SK-N-SH (cell line): ENCODE measurements at regions not wholly inside any gene's neighbourhood (a gene's known extent, or its start where the extent isn't known, plus 50 kb on each side); places are given as distances from the start of the nearest gene placed in this dataset.

Experiments
- CTCF ChIA-PET: fragments of 300-600, 350-600 bp; formaldehyde crosslinking; extraction: SDS; loops from one replicate; lab custom pipeline; 2021; lab: Yijun Ruan, JAX
- POLR2A ChIA-PET: fragments of 350-600 bp; sonication (Branson Sonifier 250); formaldehyde crosslinking; extraction: SDS; loops from one replicate; lab custom pipeline; 2020; ENCODE audit warnings: antibody characterized with exemption, inconsistent platforms; lab: Yijun Ruan, JAX
- DNase-seq: peaks from one replicate; pipeline ENCODE4 v3.0.0; 2012
- H2AFZ ChIP-seq: fragments of 200-600 bp; sonication (generic); 2 replicates; pipeline ENCODE4 v1.8.1; 2016; ENCODE audit warnings: antibody characterized with exemption, mild to moderate bottlenecking, low read depth
- H3F3A ChIP-seq: fragments of 200-600 bp; sonication (generic); replicated peaks from 2 replicates; pipeline ENCODE3; 2016; ENCODE audit warnings: antibody characterized with exemption, mild to moderate bottlenecking; ENCODE audit not compliant: insufficient read depth
- H3K27ac ChIP-seq, 2 experiments: fragments of 200-500 bp in 1 of 2; fragments of 200-600 bp in 1 of 2; sonication (Bioruptor generic) in 1 of 2; sonication (generic), shearing (Covaris generic) in 1 of 2; 2 replicates each; pipeline versions ENCODE4 v1.5.1 to v1.6.1; 2014 to 2016; ENCODE audit warnings: low read depth in 2 of 2, inconsistent platforms in 1 of 2, low read length in 1 of 2, mild to moderate bottlenecking in 1 of 2, mixed read lengths in 1 of 2
- H3K27me3 ChIP-seq: fragments of 200-600 bp; sonication (generic), shearing (Covaris generic); 2 replicates; pipeline ENCODE4 v1.6.1; 2016; ENCODE audit warnings: mixed run types; ENCODE audit not compliant: insufficient read depth
- H3K36me3 ChIP-seq, 2 experiments: fragments of 200-500 bp in 1 of 2; fragments of 200-600 bp in 1 of 2; sonication (Bioruptor generic) in 1 of 2; sonication (generic) in 1 of 2; replicated peaks in 1 of 2; 2 replicates each; pipeline versions ENCODE3 to v1.5.1; 2014 to 2016; ENCODE audit warnings: low read length in 1 of 2, mild to moderate bottlenecking in 1 of 2; ENCODE audit not compliant: insufficient read depth in 2 of 2, control insufficient read depth in 1 of 2
- H3K4me1 ChIP-seq, 2 experiments: fragments of 200-500 bp in 1 of 2; fragments of 200-600 bp in 1 of 2; sonication (Bioruptor generic) in 1 of 2; sonication (generic), shearing (Covaris generic) in 1 of 2; 2 replicates each; pipeline versions ENCODE4 v1.5.1 to v1.6.1; 2014 to 2016; ENCODE audit warnings: low read depth in 1 of 2, low read length in 1 of 2, mixed run types in 1 of 2; ENCODE audit not compliant: insufficient read depth in 2 of 2, control insufficient read depth in 1 of 2
- H3K4me2 ChIP-seq: fragments of 200-600 bp; sonication (generic), shearing (Covaris generic); 2 replicates; pipeline ENCODE4 v1.6.1; 2017; ENCODE audit warnings: mixed run types
- H3K4me3 ChIP-seq, 2 experiments: fragments of 200-500 bp in 1 of 2; fragments of 200-600 bp in 1 of 2; sonication (Bioruptor generic) in 1 of 2; sonication (generic), shearing (Covaris generic) in 1 of 2; 2 replicates each; pipeline versions ENCODE4 v1.5.1 to v1.8.1; 2014 to 2016; ENCODE audit warnings: low read depth in 2 of 2, inconsistent platforms in 1 of 2, low read length in 1 of 2, mild to moderate bottlenecking in 1 of 2, mixed read lengths in 1 of 2, moderate library complexity in 1 of 2
- H3K79me2 ChIP-seq: fragments of 200-600 bp; sonication (generic); 2 replicates; pipeline ENCODE4 v1.8.1; 2017; ENCODE audit warnings: mild to moderate bottlenecking; ENCODE audit not compliant: insufficient read depth
- H3K9ac ChIP-seq: fragments of 200-600 bp; sonication (generic); 2 replicates; pipeline ENCODE4 v1.6.1; 2017; ENCODE audit warnings: mixed run types
- H3K9me2 ChIP-seq: fragments of 200-600 bp; sonication (generic); 2 replicates; pipeline ENCODE4 v1.6.1; 2017; ENCODE audit warnings: mixed run types
- H3K9me3 ChIP-seq: fragments of 200-600 bp; sonication (generic); 2 replicates; pipeline ENCODE4 v1.6.1; 2017; ENCODE audit warnings: mixed run types, mild to moderate bottlenecking, moderate library complexity
- H4K20me1 ChIP-seq: fragments of 200-600 bp; sonication (generic); 2 replicates; pipeline ENCODE4 v1.6.1; 2017; ENCODE audit warnings: mild to moderate bottlenecking, mixed run types; ENCODE audit not compliant: insufficient read depth
- CHD2 ChIP-seq: fragments of 150-350 bp; IDR thresholded peaks from 2 replicates; pipeline ENCODE4 v1.6.1; 2018; ENCODE audit warnings: low read length; ENCODE audit not compliant: partially characterized antibody
- ELF1 ChIP-seq: IDR thresholded peaks from 2 replicates; pipeline ENCODE4 v1.4.0; 2012
- EP300 ChIP-seq, 2 experiments: IDR thresholded peaks; 2 replicates each; pipeline versions ENCODE4 v1.4.0 to v1.6.1; 2012; ENCODE audit warnings: borderline replicate concordance in 1 of 2, low read depth in 1 of 2, low read length in 1 of 2
- EZH2phosphoT487 ChIP-seq: fragments of 200-600 bp; sonication (generic); IDR thresholded peaks from 2 replicates; pipeline ENCODE4 v1.6.1; 2017; ENCODE audit warnings: low read depth, mixed run types, mild to moderate bottlenecking, antibody characterized with exemption, moderate library complexity, borderline replicate concordance
- FOSL2 ChIP-seq: IDR thresholded peaks from 2 replicates; pipeline ENCODE4 v1.4.0; 2012; ENCODE audit warnings: low read depth, mild to moderate bottlenecking, moderate library complexity, borderline replicate concordance
- JUND ChIP-seq: IDR thresholded peaks from 2 replicates; pipeline ENCODE4 v1.4.0; 2012
- MXI1 ChIP-seq: IDR thresholded peaks from 2 replicates; pipeline ENCODE4 v1.6.1; 2012; ENCODE audit warnings: mild to moderate bottlenecking, low read depth, low read length, improper control_type of control experiment
- POLR2AphosphoS5 ChIP-seq: IDR thresholded peaks from 2 replicates; pipeline ENCODE4 v1.6.1; 2012; ENCODE audit warnings: low read depth, low read length
- RAD21 ChIP-seq: IDR thresholded peaks from 2 replicates; pipeline ENCODE4 v1.6.1; 2012; ENCODE audit warnings: mild to moderate bottlenecking, low read length
- RCOR1 ChIP-seq: fragments of 150-350 bp; IDR thresholded peaks from 2 replicates; pipeline ENCODE4 v1.6.1; 2017; ENCODE audit warnings: antibody characterized with exemption, low read length
- RFX5 ChIP-seq: IDR thresholded peaks from 2 replicates; pipeline ENCODE4 v1.6.1; 2012; ENCODE audit warnings: mild to moderate bottlenecking, improper control_type of control experiment, low read length
- RXRA ChIP-seq: IDR thresholded peaks from 2 replicates; pipeline ENCODE4 v1.4.0; 2012; ENCODE audit warnings: low read depth, mild to moderate bottlenecking, borderline replicate concordance
- TAF1 ChIP-seq: IDR thresholded peaks from 2 replicates; pipeline ENCODE4 v1.6.1; 2012; ENCODE audit warnings: low read depth, mild to moderate bottlenecking, low read length, moderate library complexity, borderline replicate concordance
- YY1 ChIP-seq: IDR thresholded peaks from 2 replicates; pipeline ENCODE4 v1.4.0; 2012; ENCODE audit warnings: low read depth, mild to moderate bottlenecking
- WGBS: methylation state at CpG from one replicate; pipeline ENCODE4 v1.1.6; 2017; ENCODE audit warnings: low lambda C conversion rate; 5-methylcytosine and 5-hydroxymethylcytosine counted together
- TF ChIP-seq, protein P1 (sequence below): IDR thresholded peaks from 2 replicates; pipeline ENCODE4 v1.4.0; 2012; ENCODE audit warnings: low read depth
- TF ChIP-seq, protein P2 (sequence below): fragments of 150-350 bp; IDR thresholded peaks from 2 replicates; pipeline ENCODE4 v1.6.1; 2016; ENCODE audit warnings: mild to moderate bottlenecking, low read depth, low read length
- TF ChIP-seq, protein P3 (sequence below): IDR thresholded peaks from 2 replicates; pipeline ENCODE4 v1.4.0; 2012; ENCODE audit warnings: low read depth, borderline replicate concordance
- TF ChIP-seq, protein P4 (sequence below): fragments of 200-600 bp; sonication (generic); IDR thresholded peaks from 2 replicates; pipeline ENCODE4 v1.6.1; 2017; ENCODE audit warnings: antibody characterized with exemption, mild to moderate bottlenecking, moderate library complexity

DNA sequence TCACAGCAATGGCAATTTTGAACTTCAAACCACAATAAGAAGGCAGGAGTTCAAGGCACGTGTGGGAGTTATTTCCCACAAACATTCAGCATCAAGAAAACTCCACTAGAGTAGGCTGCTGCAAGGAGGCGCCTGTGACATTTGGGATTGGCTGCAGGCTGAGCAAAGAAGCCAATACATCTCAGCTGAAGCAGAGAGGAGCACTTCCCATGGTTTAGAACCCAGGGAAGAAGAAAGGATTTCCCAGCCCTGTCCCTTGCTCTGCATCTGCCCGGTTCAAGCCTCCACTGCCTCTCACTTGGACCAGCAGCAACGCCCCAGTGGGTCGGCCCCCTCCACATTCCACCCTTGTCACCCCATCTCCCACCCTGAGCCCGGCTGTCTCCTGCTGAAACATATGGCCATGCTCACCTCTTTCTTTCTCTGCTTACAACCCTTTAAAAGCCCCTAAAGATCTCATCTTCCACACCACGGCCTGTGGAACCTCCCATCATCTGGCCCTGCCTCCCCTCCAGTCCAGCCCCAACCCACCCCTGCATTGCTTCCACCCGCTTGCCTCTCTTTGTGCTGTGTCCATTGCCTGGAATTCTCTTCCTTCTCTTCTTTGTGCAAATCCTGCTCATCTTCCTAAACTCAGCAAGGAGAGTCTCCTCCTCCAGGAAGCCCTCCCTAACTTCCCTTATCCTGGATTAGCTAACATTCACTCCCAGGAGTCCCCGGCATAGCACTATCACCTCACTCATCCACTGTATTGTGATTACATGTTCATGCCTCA lies 128.3 kb downstream of the ANKRD60 start:
- H3F3A ChIP-seq: no peaks in the 10 kb centered on the region
- no peaks in the 10 kb centered on the region for H3K36me3 ChIP-seq
- H2AFZ ChIP-seq: no peak overlapping the region
- H3K27me3 ChIP-seq: no peaks in the 10 kb centered on the region
- CTCF ChIA-PET: interaction anchor here (1.0 to 8.3 kb wide), 2 partner anchors 13 to 446 kb away, joined by 4 to 52 read pairs; no protein-coding TSS in a partner anchor
- no peaks in the 10 kb centered on the region for H3K9me3 ChIP-seq
- H4K20me1 ChIP-seq: no peaks in the 10 kb centered on the region
- WGBS: 79% methylated on average over 9 of the region's 9 CpGs
- POLR2A ChIA-PET: no interaction called here
- H3K4me3 ChIP-seq: no peak overlapping the region
- no peaks in the 10 kb centered on the region for H3K79me2 ChIP-seq
- no peak overlapping the region for H3K9ac ChIP-seq
- no peak for DNase-seq
- peaks cover 0 to 8% of the 10 kb centered on the region in 2 experiments; a peak in 1 of 4 replicates for H3K4me1 ChIP-seq
- H3K4me2 ChIP-seq: no peak overlapping the region
- TF ChIP-seq EZH2phosphoT487: no peak
- TF ChIP-seq RCOR1: no peak
- no peak for TF ChIP-seq RXRA
- TF ChIP-seq, protein P1, sequence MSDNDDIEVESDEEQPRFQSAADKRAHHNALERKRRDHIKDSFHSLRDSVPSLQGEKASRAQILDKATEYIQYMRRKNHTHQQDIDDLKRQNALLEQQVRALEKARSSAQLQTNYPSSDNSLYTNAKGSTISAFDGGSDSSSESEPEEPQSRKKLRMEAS: no peak
- TF ChIP-seq EP300 (IDR thresholded peaks at IDR 0.05; ENCODE audit: borderline replicate concordance in 1 of 2, low read depth in 1 of 2, low read length in 1 of 2): no peak
- no peak for TF ChIP-seq YY1
- TF ChIP-seq, protein P2, sequence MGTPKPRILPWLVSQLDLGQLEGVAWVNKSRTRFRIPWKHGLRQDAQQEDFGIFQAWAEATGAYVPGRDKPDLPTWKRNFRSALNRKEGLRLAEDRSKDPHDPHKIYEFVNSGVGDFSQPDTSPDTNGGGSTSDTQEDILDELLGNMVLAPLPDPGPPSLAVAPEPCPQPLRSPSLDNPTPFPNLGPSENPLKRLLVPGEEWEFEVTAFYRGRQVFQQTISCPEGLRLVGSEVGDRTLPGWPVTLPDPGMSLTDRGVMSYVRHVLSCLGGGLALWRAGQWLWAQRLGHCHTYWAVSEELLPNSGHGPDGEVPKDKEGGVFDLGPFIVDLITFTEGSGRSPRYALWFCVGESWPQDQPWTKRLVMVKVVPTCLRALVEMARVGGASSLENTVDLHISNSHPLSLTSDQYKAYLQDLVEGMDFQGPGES: no peak
- TF ChIP-seq, protein P3, sequence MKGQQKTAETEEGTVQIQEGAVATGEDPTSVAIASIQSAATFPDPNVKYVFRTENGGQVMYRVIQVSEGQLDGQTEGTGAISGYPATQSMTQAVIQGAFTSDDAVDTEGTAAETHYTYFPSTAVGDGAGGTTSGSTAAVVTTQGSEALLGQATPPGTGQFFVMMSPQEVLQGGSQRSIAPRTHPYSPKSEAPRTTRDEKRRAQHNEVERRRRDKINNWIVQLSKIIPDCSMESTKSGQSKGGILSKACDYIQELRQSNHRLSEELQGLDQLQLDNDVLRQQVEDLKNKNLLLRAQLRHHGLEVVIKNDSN: no peak
- no peak for TF ChIP-seq RFX5
- TF ChIP-seq MXI1: no peak
- TF ChIP-seq ELF1: no peak
- TF ChIP-seq, protein P4, sequence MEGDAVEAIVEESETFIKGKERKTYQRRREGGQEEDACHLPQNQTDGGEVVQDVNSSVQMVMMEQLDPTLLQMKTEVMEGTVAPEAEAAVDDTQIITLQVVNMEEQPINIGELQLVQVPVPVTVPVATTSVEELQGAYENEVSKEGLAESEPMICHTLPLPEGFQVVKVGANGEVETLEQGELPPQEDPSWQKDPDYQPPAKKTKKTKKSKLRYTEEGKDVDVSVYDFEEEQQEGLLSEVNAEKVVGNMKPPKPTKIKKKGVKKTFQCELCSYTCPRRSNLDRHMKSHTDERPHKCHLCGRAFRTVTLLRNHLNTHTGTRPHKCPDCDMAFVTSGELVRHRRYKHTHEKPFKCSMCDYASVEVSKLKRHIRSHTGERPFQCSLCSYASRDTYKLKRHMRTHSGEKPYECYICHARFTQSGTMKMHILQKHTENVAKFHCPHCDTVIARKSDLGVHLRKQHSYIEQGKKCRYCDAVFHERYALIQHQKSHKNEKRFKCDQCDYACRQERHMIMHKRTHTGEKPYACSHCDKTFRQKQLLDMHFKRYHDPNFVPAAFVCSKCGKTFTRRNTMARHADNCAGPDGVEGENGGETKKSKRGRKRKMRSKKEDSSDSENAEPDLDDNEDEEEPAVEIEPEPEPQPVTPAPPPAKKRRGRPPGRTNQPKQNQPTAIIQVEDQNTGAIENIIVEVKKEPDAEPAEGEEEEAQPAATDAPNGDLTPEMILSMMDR: no peak
- no peak for TF ChIP-seq JUND
- TF ChIP-seq TAF1: no peak
- TF ChIP-seq RAD21: no peak
- TF ChIP-seq FOSL2: no peak
- TF ChIP-seq CHD2: no peak
- TF ChIP-seq POLR2AphosphoS5: no peak
- no peaks in the 10 kb centered on the region for H3K9me2 ChIP-seq
- no peak overlapping the region for H3K27ac ChIP-seq
